ENCODE measurements at regions not wholly inside any gene's neighbourhood (a gene's known extent, or its start where the extent isn't known, plus 50 kb on each side); places are given as distances from the start of the nearest gene placed in this dataset.

DNA sequence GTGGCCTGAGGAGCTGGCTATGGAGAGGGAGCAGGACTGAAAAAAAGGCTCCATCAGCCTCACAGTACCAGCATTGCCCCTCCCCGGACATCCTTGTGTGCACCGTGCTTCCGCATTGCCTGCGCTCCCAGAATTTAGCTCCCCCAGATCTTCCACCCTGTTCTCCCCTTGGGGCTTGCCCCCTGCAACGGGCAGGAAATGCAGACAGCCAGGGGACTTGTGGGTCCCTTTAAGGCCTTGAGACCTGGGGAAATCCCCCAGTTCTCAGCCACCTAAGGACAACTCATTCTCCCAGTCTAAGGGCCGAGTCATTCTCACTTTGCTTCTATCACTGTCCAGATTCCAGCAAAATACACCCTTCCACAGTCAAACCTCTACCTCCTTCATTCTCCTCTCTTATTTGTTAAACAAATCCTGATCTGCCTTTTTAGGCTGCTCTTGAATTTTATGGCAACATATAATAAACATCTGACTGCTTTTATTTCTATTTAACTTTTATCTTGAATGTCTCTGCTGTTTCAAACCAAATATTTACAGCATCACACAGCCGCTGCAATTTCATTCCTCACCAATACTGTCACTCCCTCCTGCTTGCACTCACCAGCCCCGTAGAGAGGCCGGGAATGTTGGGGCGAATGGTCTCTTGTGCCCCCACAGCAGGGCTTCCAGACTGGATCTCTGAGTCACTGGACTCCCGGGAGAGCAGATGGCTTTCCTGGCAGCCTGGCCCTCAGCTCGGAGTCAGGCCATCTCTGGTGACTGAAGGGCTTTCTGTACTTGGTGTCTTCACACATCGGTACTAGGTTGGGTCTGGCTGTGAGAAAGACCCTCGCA lies 221.9 kb downstream of the TSHZ3 start:
- no peaks in the 10 kb centered on the region for H3K36me3 ChIP-seq (ENCODE audit: insufficient read depth, low read length)
- no TSS peak for BruUV-seq (replicated peaks)
- no peak overlapping the region for H2AFZ ChIP-seq (ENCODE audit: low read length)
- H4K20me1 ChIP-seq (ENCODE audit: insufficient read depth, low read length) = no peaks in the 10 kb centered on the region
- no peak overlapping the region for H3K4me3 ChIP-seq (ENCODE audit: low read depth, low read length, poor library complexity, severe bottlenecking)
- no peak for TF ChIP-seq EZH2phosphoT487 (IDR thresholded peaks at IDR 0.05; ENCODE audit: borderline replicate concordance, low read depth, low read length)
- TF ChIP-seq, protein P1, sequence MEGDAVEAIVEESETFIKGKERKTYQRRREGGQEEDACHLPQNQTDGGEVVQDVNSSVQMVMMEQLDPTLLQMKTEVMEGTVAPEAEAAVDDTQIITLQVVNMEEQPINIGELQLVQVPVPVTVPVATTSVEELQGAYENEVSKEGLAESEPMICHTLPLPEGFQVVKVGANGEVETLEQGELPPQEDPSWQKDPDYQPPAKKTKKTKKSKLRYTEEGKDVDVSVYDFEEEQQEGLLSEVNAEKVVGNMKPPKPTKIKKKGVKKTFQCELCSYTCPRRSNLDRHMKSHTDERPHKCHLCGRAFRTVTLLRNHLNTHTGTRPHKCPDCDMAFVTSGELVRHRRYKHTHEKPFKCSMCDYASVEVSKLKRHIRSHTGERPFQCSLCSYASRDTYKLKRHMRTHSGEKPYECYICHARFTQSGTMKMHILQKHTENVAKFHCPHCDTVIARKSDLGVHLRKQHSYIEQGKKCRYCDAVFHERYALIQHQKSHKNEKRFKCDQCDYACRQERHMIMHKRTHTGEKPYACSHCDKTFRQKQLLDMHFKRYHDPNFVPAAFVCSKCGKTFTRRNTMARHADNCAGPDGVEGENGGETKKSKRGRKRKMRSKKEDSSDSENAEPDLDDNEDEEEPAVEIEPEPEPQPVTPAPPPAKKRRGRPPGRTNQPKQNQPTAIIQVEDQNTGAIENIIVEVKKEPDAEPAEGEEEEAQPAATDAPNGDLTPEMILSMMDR (conservative IDR thresholded peaks at IDR 0.05; ENCODE audit: low read length) = no peak
- DNase-seq (ENCODE audit: low spot score) = no peak
- H3K9me2 ChIP-seq (ENCODE audit: insufficient read depth, low read length) = no peaks in the 10 kb centered on the region
- H3K79me2 ChIP-seq (ENCODE audit: insufficient read depth, low read depth, low read length) = no peaks in the 10 kb centered on the region
- no peaks in the 10 kb centered on the region for H3K9me3 ChIP-seq (ENCODE audit: low read length)
- H3K4me2 ChIP-seq (ENCODE audit: low read length) = no peak overlapping the region
- intact Hi-C loops (cut with micrococcal nuclease; ENCODE audit: unreplicated experiment) = no loop called here
- H3K4me1 ChIP-seq (ENCODE audit: insufficient read depth, low read length, poor library complexity, severe bottlenecking) = no peaks in the 10 kb centered on the region
- CTCF ChIA-PET (ENCODE audit: unreplicated experiment) = no interaction called here
- no peak overlapping the region for H3K27ac ChIP-seq (ENCODE audit: low read depth, low read length, poor library complexity, severe bottlenecking)
- POLR2A ChIA-PET = no interaction called here

DNA sequence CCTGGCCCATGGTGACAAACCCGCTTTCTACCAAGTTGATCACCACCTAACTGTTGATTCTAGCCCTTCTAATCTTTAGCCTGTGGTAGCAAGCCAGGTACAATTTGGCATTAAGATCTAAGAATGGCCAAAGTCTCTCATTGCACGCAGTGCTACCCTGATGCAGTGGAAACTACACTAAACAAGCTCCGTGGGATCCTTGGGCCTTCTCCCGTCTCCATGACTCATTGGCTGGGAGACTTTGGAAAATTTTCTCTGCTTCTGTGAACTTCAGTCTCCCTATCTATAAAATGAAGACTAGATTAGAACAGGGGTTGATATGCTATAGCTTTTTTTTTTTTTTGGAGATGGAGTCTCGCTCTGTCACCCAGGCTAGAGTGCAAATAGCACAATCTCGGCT lies 223.0 kb downstream of the TSHZ3 start:
- BruUV-seq (replicated peaks) = no TSS peak
- H3K4me3 ChIP-seq (ENCODE audit: low read depth, low read length, poor library complexity, severe bottlenecking) = no peak overlapping the region
- TF ChIP-seq, protein P1 (conservative IDR thresholded peaks at IDR 0.05; ENCODE audit: low read length) = no peak
- no peak for TF ChIP-seq EZH2phosphoT487 (IDR thresholded peaks at IDR 0.05; ENCODE audit: borderline replicate concordance, low read depth, low read length)
- H3K79me2 ChIP-seq (ENCODE audit: insufficient read depth, low read depth, low read length) = no peaks in the 10 kb centered on the region
- no peaks in the 10 kb centered on the region for H4K20me1 ChIP-seq (ENCODE audit: insufficient read depth, low read length)
- intact Hi-C loops (cut with micrococcal nuclease; ENCODE audit: unreplicated experiment) = no loop called here
- no peaks in the 10 kb centered on the region for H3K9me2 ChIP-seq (ENCODE audit: insufficient read depth, low read length)
- ChIA-PET POLR2A (no interaction called here), CTCF (ENCODE audit: unreplicated experiment) (no interaction called here)
- no peaks in the 10 kb centered on the region for H3K36me3 ChIP-seq (ENCODE audit: insufficient read depth, low read length)
- no peaks in the 10 kb centered on the region for H3K9me3 ChIP-seq (ENCODE audit: low read length)
- H2AFZ ChIP-seq (ENCODE audit: low read length) = no peak overlapping the region
- H3K4me1 ChIP-seq (ENCODE audit: insufficient read depth, low read length, poor library complexity, severe bottlenecking) = no peaks in the 10 kb centered on the region
- H3K27ac ChIP-seq (ENCODE audit: low read depth, low read length, poor library complexity, severe bottlenecking) = no peak overlapping the region
- H3K4me2 ChIP-seq (ENCODE audit: low read length) = no peak overlapping the region
- DNase-seq (ENCODE audit: low spot score) = no peak

DNA sequence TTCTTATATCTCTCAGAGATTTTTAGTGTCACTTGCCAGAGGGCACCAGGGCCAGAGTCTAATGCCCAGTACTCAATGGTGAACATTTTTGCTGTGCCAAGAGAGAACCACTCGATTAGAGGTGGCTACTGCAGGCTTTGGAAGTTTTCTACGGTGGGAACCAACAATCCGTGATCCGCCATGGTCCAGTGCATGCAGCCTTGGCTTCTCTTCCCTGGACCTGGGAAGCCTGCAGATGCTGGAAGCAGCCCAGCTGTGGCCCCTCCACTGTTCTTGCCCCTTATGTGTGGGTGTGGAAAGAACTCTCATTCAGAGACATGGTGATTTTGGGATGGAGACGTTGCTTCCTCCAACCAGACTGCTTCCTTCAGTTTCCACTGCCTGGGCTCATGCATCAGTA lies 224.2 kb downstream of the TSHZ3 start:
- no peak for DNase-seq (ENCODE audit: low spot score)
- Histone ChIP-seq H3K9me2 (ENCODE audit: insufficient read depth, low read length) (no peaks in the 10 kb centered on the region), H3K4me2 (ENCODE audit: low read length) (no peak overlapping the region), H3K79me2 (ENCODE audit: insufficient read depth, low read depth, low read length) (no peaks in the 10 kb centered on the region), H3K4me3 (ENCODE audit: low read depth, low read length, poor library complexity, severe bottlenecking) (no peak overlapping the region), H2AFZ (ENCODE audit: low read length) (no peak overlapping the region), H4K20me1 (ENCODE audit: insufficient read depth, low read length) (no peaks in the 10 kb centered on the region), H3K9me3 (ENCODE audit: low read length) (no peaks in the 10 kb centered on the region), H3K27ac (ENCODE audit: low read depth, low read length, poor library complexity, severe bottlenecking) (no peak overlapping the region), H3K4me1 (ENCODE audit: insufficient read depth, low read length, poor library complexity, severe bottlenecking) (no peaks in the 10 kb centered on the region), H3K36me3 (ENCODE audit: insufficient read depth, low read length) (no peaks in the 10 kb centered on the region)
- POLR2A ChIA-PET = no interaction called here
- BruUV-seq (replicated peaks) = no TSS peak
- CTCF ChIA-PET (ENCODE audit: unreplicated experiment) = no interaction called here
- intact Hi-C loops (cut with micrococcal nuclease; ENCODE audit: unreplicated experiment) = no loop called here
- TF ChIP-seq, protein P1 (conservative IDR thresholded peaks at IDR 0.05; ENCODE audit: low read length) = no peak
- no peak for TF ChIP-seq EZH2phosphoT487 (IDR thresholded peaks at IDR 0.05; ENCODE audit: borderline replicate concordance, low read depth, low read length)
